K562 (cell line): ENCODE measurements at regions not wholly inside any gene's neighbourhood (a gene's known extent, or its start where the extent isn't known, plus 50 kb on each side); places are given as distances from the start of the nearest gene placed in this dataset.

Source experiments
- ATAC-seq: fragments of 200-7000 bp; cut with Tn5 transposase; 3 replicates; pipeline ENCODE4 v1.9.1; 2020; ENCODE audit warnings: moderate library complexity
- BruUV-seq: library from RNA; stranded (reverse); fragments of 400-500 nt; replicated peaks from 2 replicates; lab custom pipeline; 2021; lab: Mats Ljungman, UMichigan
- CTCF ChIA-PET: fragments of 300-600 bp; formaldehyde crosslinking; extraction: SDS; loops from one replicate; lab custom pipeline; 2021; ENCODE audit warnings: low intra/inter-chr PET ratio; lab: Yijun Ruan, JAX
- POLR2A ChIA-PET: fragments of 300-600, 350-650 bp; sonication (Branson Sonifier 250); formaldehyde crosslinking; extraction: SDS; loops from one replicate; lab custom pipeline; 2021; ENCODE audit warnings: antibody characterized with exemption, inconsistent platforms; lab: Yijun Ruan, JAX
- DNase-seq, 4 experiments: peaks; one replicate each; pipeline versions ENCODE4 v3.0.0 to v3.0.0-alpha.2; 2011 to 2018; ENCODE audit warnings: low spot score in 3 of 4, mixed read lengths in 3 of 4; ENCODE audit errors: extremely low read depth in 1 of 4
- FAIRE-seq: peaks from 2 replicates; lab custom pipeline; 2011; peaks lifted over from hg19 to GRCh38; lab: Jason Lieb, UNC
- H2AFZ ChIP-seq: 2 replicates; pipeline ENCODE4 v1.6.0; 2011; ENCODE audit warnings: low read depth, low read length, control low read depth, inconsistent platforms
- H3K27ac ChIP-seq: fragments of 200-600 bp; 3 replicates; pipeline ENCODE4 v1.8.0; 2011; ENCODE audit warnings: low read depth, mild to moderate bottlenecking, control low read depth, inconsistent platforms, low read length, moderate library complexity, mixed read lengths; ENCODE audit errors: extremely low read depth
- H3K27me3 ChIP-seq, 2 experiments: fragments of 300-600 bp in 1 of 2; 2 replicates in 1 of 2; 3 replicates in 1 of 2; pipeline versions ENCODE4 v1.6.0 to v1.8.0; 2011; ENCODE audit warnings: inconsistent platforms in 2 of 2, low read length in 2 of 2, mild to moderate bottlenecking in 1 of 2, mixed read lengths in 1 of 2, moderate library complexity in 1 of 2; ENCODE audit not compliant: control insufficient read depth in 2 of 2, insufficient read depth in 2 of 2
- H3K36me3 ChIP-seq: fragments of 300-600 bp; 3 replicates; pipeline ENCODE4 v1.8.0; 2011; ENCODE audit warnings: mild to moderate bottlenecking, low read length, inconsistent platforms; ENCODE audit not compliant: control insufficient read depth, insufficient read depth
- H3K4me1 ChIP-seq, 2 experiments: fragments of 200-600 bp in 1 of 2; replicated peaks in 1 of 2; 2 replicates in 1 of 2; 3 replicates in 1 of 2; pipeline versions ENCODE4 v1.5.1 to v1.8.0; 2011; ENCODE audit warnings: inconsistent platforms in 2 of 2, low read length in 2 of 2, mild to moderate bottlenecking in 1 of 2, mixed read lengths in 1 of 2, moderate library complexity in 1 of 2; ENCODE audit not compliant: control insufficient read depth in 2 of 2, insufficient read depth in 2 of 2
- H3K4me2 ChIP-seq: 2 replicates; pipeline ENCODE4 v1.6.1; 2011; ENCODE audit warnings: low read length, control low read depth, inconsistent platforms, mixed read lengths; ENCODE audit not compliant: insufficient read depth
- H3K4me3 ChIP-seq: fragments of 200-600 bp; sonication (generic), shearing (Covaris generic); 2 replicates; pipeline ENCODE4 v1.5.1; 2016; ENCODE audit warnings: control low read depth, inconsistent platforms
- H3K79me2 ChIP-seq: fragments of 200-600 bp; 3 replicates; pipeline ENCODE4 v1.8.0; 2011; ENCODE audit warnings: low read length, inconsistent platforms; ENCODE audit not compliant: control insufficient read depth, insufficient read depth
- H3K9ac ChIP-seq, 2 experiments: 2 replicates each; pipeline versions ENCODE4 v1.6.0 to v1.6.1; 2011; ENCODE audit warnings: low read depth in 2 of 2, low read length in 2 of 2, control low read depth in 1 of 2, inconsistent platforms in 1 of 2, mild to moderate bottlenecking in 1 of 2, mixed read lengths in 1 of 2; ENCODE audit not compliant: insufficient read depth in 1 of 2
- H3K9me1 ChIP-seq: one replicate; pipeline ENCODE4 v1.6.0; 2011; ENCODE audit warnings: inconsistent platforms, mild to moderate bottlenecking, low read length, moderate library complexity; ENCODE audit not compliant: control insufficient read depth, insufficient read depth
- H3K9me3 ChIP-seq: replicated peaks from 2 replicates; pipeline ENCODE4 v1.5.1; 2011; ENCODE audit warnings: low read depth, low read length, inconsistent platforms; ENCODE audit not compliant: control insufficient read depth, insufficient read depth
- H4K20me1 ChIP-seq: replicated peaks from 2 replicates; pipeline ENCODE4 v1.6.1; 2011; ENCODE audit warnings: low read length, inconsistent platforms, mixed read lengths; ENCODE audit not compliant: control insufficient read depth, insufficient read depth
- ETV1 ChIP-seq: fragments of 450-650 bp; conservative IDR thresholded peaks from 2 replicates; pipeline ENCODE4 v1.6.1; 2016; ENCODE audit warnings: missing genetic modification characterization, control low read depth, low read depth, missing compliant biosample characterization
- JUN ChIP-seq, 2 experiments: sonication (generic) in 1 of 2; formaldehyde crosslinking in 1 of 2; IDR thresholded peaks; 2 replicates each; pipeline versions ENCODE4 v1.6.1 to v1.8.0; 2012 to 2022; ENCODE audit warnings: borderline replicate concordance in 2 of 2, mild to moderate bottlenecking in 2 of 2, improper control_type of control experiment in 1 of 2, low read depth in 1 of 2, low read length in 1 of 2, missing genetic modification reagents in 1 of 2
- RBM15 ChIP-seq: fragments of 200-400 bp; formaldehyde crosslinking; IDR thresholded peaks from 2 replicates; pipeline ENCODE4 v1.6.1; 2018; ENCODE audit warnings: mild to moderate bottlenecking, low read length, moderate library complexity; ENCODE audit not compliant: insufficient read depth
- SFPQ ChIP-seq: fragments of 200-400 bp; formaldehyde crosslinking; IDR thresholded peaks from 2 replicates; pipeline ENCODE4 v1.6.1; 2017; ENCODE audit warnings: mild to moderate bottlenecking, low read depth, low read length, moderate library complexity
- SNIP1 ChIP-seq: fragments of 450-650 bp; IDR thresholded peaks from 2 replicates; pipeline ENCODE4 v1.7.1; 2017; ENCODE audit warnings: low read depth, mild to moderate bottlenecking
- THRA ChIP-seq: fragments of 450-650 bp; IDR thresholded peaks from 2 replicates; pipeline ENCODE4 v1.6.1; 2017; ENCODE audit warnings: mild to moderate bottlenecking, moderate library complexity
- ZNF3 ChIP-seq: fragments of 250-450 bp; sonication (Bioruptor Pico); IDR thresholded peaks from 2 replicates; pipeline ENCODE4 v1.5.0; 2021; ENCODE audit warnings: mild to moderate bottlenecking, moderate library complexity
- WGBS: fragments of 100-300 bp; shearing (Covaris generic); methylation state at CpG from one replicate; pipeline ENCODE4 v1.1.6; 2016; ENCODE audit warnings: low coverage, mixed read lengths; ENCODE audit not compliant: insufficient coverage; ENCODE audit errors: missing lambda C conversion rate; 5-methylcytosine and 5-hydroxymethylcytosine counted together
- in situ Hi-C: fragments of 300-500 bp; cut with MboI; formaldehyde crosslinking; loops from 4 replicates; pipeline ENCODE4 v1.15.0; 2018; ENCODE audit warnings: inconsistent platforms, mixed read lengths
- intact Hi-C: fragments of 100-400 bp; cut with micrococcal nuclease; formaldehyde crosslinking; loops from 2 replicates; pipeline ENCODE4 v1.14.2; 2022

GRCh38 chr5:104130320-104130719 lies 567.7 kb upstream of the NUDT12 start:
- Histone ChIP-seq H4K20me1 (no peaks in the 10 kb centered on the region), H3K27ac (no peak overlapping the region), H3K9me3 (no peaks in the 10 kb centered on the region), H3K4me3 (no peak overlapping the region), H2AFZ (no peak overlapping the region), H3K36me3 (no peaks in the 10 kb centered on the region), H3K4me1 (no peaks in the 10 kb centered on the region), H3K27me3 (no peaks in the 10 kb centered on the region), H3K9me1 (no peaks in the 10 kb centered on the region), H3K4me2 (no peak overlapping the region), H3K9ac (no peak overlapping the region), H3K79me2 (no peaks in the 10 kb centered on the region)
- no TSS peak for BruUV-seq
- POLR2A ChIA-PET = no interaction called here
- TF ChIP-seq THRA (no peak), JUN (IDR thresholded peaks at IDR 0.05; ENCODE audit: borderline replicate concordance, low read depth, low read length) (no peak), JUN (CRISPR knock-in tag; IDR thresholded peaks at IDR 0.05; ENCODE audit: borderline replicate concordance) (no peak), ZNF3 (CRISPR knock-in tag) (no peak), SNIP1 (no peak)
- no peak for DNase-seq
- CTCF ChIA-PET = no interaction called here
- 47% methylated on average over 3 of the region's 3 CpGs for WGBS
- intact Hi-C loops (no loop called here), in situ Hi-C loops (no loop called here)
- FAIRE-seq = no peak
- ATAC-seq = no peak

- H3K27me3 ChIP-seq = no peaks in the 10 kb centered on the region
- H3K9ac ChIP-seq = no peak overlapping the region
- ATAC-seq (no peak), FAIRE-seq (no peak), DNase-seq (no peak)
- intact Hi-C loops (no loop called here), in situ Hi-C loops (no loop called here)
- H3K4me2 ChIP-seq = no peak overlapping the region
- H3K4me3 ChIP-seq = no peak overlapping the region
- H3K79me2 ChIP-seq = no peaks in the 10 kb centered on the region
- WGBS = 68% methylated on average over 5 of the region's 5 CpGs
- no peaks in the 10 kb centered on the region for H3K4me1 ChIP-seq
- H2AFZ ChIP-seq = no peak overlapping the region
- no peaks in the 10 kb centered on the region for H3K36me3 ChIP-seq
- no peaks in the 10 kb centered on the region for H4K20me1 ChIP-seq
- CTCF ChIA-PET = no interaction called here
- H3K9me3 ChIP-seq = no peaks in the 10 kb centered on the region
- POLR2A ChIA-PET = interaction anchor here (1.0 kb wide), 1 partner anchor 19 kb away, joined by 3 read pairs; no protein-coding TSS in a partner anchor
- H3K27ac ChIP-seq = no peak overlapping the region
- no peaks in the 10 kb centered on the region for H3K9me1 ChIP-seq
- no TSS peak for BruUV-seq
- TF ChIP-seq SFPQ = no peak
- no peak for TF ChIP-seq ETV1 (tag)
- TF ChIP-seq RBM15 = no peak
Measured at GRCh38 chr5:104128348-104128747, 565.8 kb upstream of the NUDT12 start.
